CD14-positive monocyte (primary cell): ENCODE measurements at regions not wholly inside any gene's neighbourhood (a gene's known extent, or its start where the extent isn't known, plus 50 kb on each side); places are given as distances from the start of the nearest gene placed in this dataset.

Experiments used
- DNase-seq, 3 donors: peaks; one replicate each; pipeline ENCODE4 v3.0.0-alpha.2; 2011 to 2022
- H2AFZ ChIP-seq: 2 replicates; pipeline ENCODE4 v1.6.0; 2012; ENCODE audit warnings: mild to moderate bottlenecking, low read depth, low read length, inconsistent platforms; ENCODE audit not compliant: insufficient read depth, poor library complexity, severe bottlenecking
- H3K27ac ChIP-seq, 2 donors: 1 replicate in 1 of 2; 2 replicates in 1 of 2; pipeline ENCODE4 v1.5.1; 2012 to 2013; ENCODE audit warnings: low read length in 2 of 2, control low read depth in 1 of 2, inconsistent platforms in 1 of 2, low read depth in 1 of 2, mild to moderate bottlenecking in 1 of 2
- H3K27me3 ChIP-seq, 2 donors: one replicate each; pipeline versions ENCODE4 v1.6.0 to v1.6.1; 2011 to 2013; ENCODE audit warnings: low read length in 2 of 2; ENCODE audit not compliant: control insufficient read depth in 2 of 2, insufficient read depth in 2 of 2
- H3K36me3 ChIP-seq, 2 donors: replicated peaks in 1 of 2; 1 replicate in 1 of 2; 2 replicates in 1 of 2; pipeline versions ENCODE4 v1.5.1 to v1.6.1; 2012 to 2013; ENCODE audit warnings: low read length in 2 of 2, control low read depth in 1 of 2, inconsistent platforms in 1 of 2, mild to moderate bottlenecking in 1 of 2; ENCODE audit not compliant: insufficient read depth in 2 of 2, control insufficient read depth in 1 of 2
- H3K4me1 ChIP-seq, 2 donors: 1 replicate in 1 of 2; 2 replicates in 1 of 2; pipeline versions ENCODE4 v1.5.1 to v1.6.1; 2012 to 2013; ENCODE audit warnings: low read length in 2 of 2, control low read depth in 1 of 2, inconsistent platforms in 1 of 2, mild to moderate bottlenecking in 1 of 2, moderate library complexity in 1 of 2; ENCODE audit not compliant: insufficient read depth in 2 of 2, control insufficient read depth in 1 of 2
- H3K4me2 ChIP-seq: replicated peaks from 2 replicates; pipeline ENCODE3; 2012; ENCODE audit warnings: low read length, moderate library complexity, mild to moderate bottlenecking; ENCODE audit not compliant: poor library complexity, severe bottlenecking; ENCODE audit errors: extremely low read depth
- H3K4me3 ChIP-seq, 3 experiments: fragments of 200-600 bp in 1 of 3; sonication (generic) in 1 of 3; replicated peaks in 1 of 3; 1 replicate in 2 of 3; 2 replicates in 1 of 3; pipeline ENCODE4 v1.5.1; 2011 to 2013; ENCODE audit warnings: low read length in 3 of 3, mild to moderate bottlenecking in 3 of 3, control low read depth in 2 of 3, low read depth in 2 of 3, inconsistent platforms in 1 of 3, moderate library complexity in 1 of 3
- H3K79me2 ChIP-seq: 2 replicates; pipeline ENCODE4 v1.6.0; 2012; ENCODE audit warnings: mild to moderate bottlenecking, control low read depth, inconsistent platforms, low read length, moderate library complexity; ENCODE audit not compliant: insufficient read depth
- H3K9ac ChIP-seq: 2 replicates; pipeline ENCODE4 v1.6.0; 2017; ENCODE audit warnings: low read length, mild to moderate bottlenecking; ENCODE audit not compliant: insufficient read depth, poor library complexity, severe bottlenecking
- H3K9me3 ChIP-seq, 2 donors: replicated peaks in 1 of 2; 1 replicate in 1 of 2; 2 replicates in 1 of 2; pipeline versions ENCODE4 v1.5.1 to v1.6.1; 2012 to 2013; ENCODE audit warnings: low read length in 2 of 2, control low read depth in 1 of 2; ENCODE audit not compliant: control insufficient read depth in 1 of 2, insufficient read depth in 1 of 2
- H4K20me1 ChIP-seq: 2 replicates; pipeline ENCODE4 v1.6.0; 2012; ENCODE audit warnings: mild to moderate bottlenecking, low read length, control low read depth, moderate library complexity; ENCODE audit not compliant: insufficient read depth
- H3K27ac Mint-ChIP-seq, 7 donors: one replicate each; pipeline ENCODE4 v1.8.0; 2020; ENCODE audit warnings: mild to moderate bottlenecking in 7 of 7, mixed read lengths in 7 of 7, moderate library complexity in 6 of 7, inconsistent platforms in 2 of 7
- H3K27me3 Mint-ChIP-seq, 3 donors: one replicate each; pipeline ENCODE4 v1.8.0; 2021 to 2022; ENCODE audit warnings: low read depth in 3 of 3, mild to moderate bottlenecking in 3 of 3, mixed read lengths in 3 of 3, moderate library complexity in 3 of 3, inconsistent platforms in 1 of 3
- H3K36me3 Mint-ChIP-seq, 2 donors: one replicate each; pipeline ENCODE4 v1.8.0; 2020; ENCODE audit warnings: mixed read lengths in 2 of 2, inconsistent platforms in 1 of 2, mild to moderate bottlenecking in 1 of 2
- H3K4me1 Mint-ChIP-seq: one replicate; pipeline ENCODE4 v1.8.0; 2020; ENCODE audit warnings: mild to moderate bottlenecking, mixed read lengths
- H3K4me3 Mint-ChIP-seq, 2 donors: one replicate each; pipeline ENCODE4 v1.8.0; 2020; ENCODE audit warnings: mild to moderate bottlenecking in 2 of 2, mixed read lengths in 2 of 2, moderate library complexity in 1 of 2
- H3K9me3 Mint-ChIP-seq, 7 donors: one replicate each; pipeline ENCODE4 v1.8.0; 2020 to 2022; ENCODE audit warnings: mixed read lengths in 7 of 7, mild to moderate bottlenecking in 6 of 7, moderate library complexity in 6 of 7, inconsistent platforms in 2 of 7
- CTCF ChIP-seq: fragments of 200-600 bp; IDR thresholded peaks from one replicate; pipeline ENCODE4 v1.8.0; 2022; ENCODE audit warnings: antibody characterized with exemption, mild to moderate bottlenecking
- WGBS: methylation state at CpG from one replicate; pipeline ENCODE4 v1.1.5; 2013; ENCODE audit warnings: missing lambda C conversion rate; ENCODE audit not compliant: insufficient coverage; 5-methylcytosine and 5-hydroxymethylcytosine counted together
- intact Hi-C, 2 donors: fragments of 100-400 bp; cut with micrococcal nuclease; formaldehyde crosslinking; loops; one replicate each; pipeline versions ENCODE4 v1.15.0 to v1.15.1; 2023

GRCh38 chr6:44731485-44732095 lies 344.1 kb downstream of the CDC5L start:
- no peak overlapping the region for H3K27ac ChIP-seq
- H3K27me3 ChIP-seq = no peaks in the 10 kb centered on the region
- no peaks in the 10 kb centered on the region for H4K20me1 ChIP-seq
- no peaks in the 10 kb centered on the region for H3K36me3 ChIP-seq
- no peak for DNase-seq
- Mint-ChIP-seq H3K36me3 (no peaks in the 10 kb centered on the region), H3K4me1 (peaks cover 3% of the 10 kb centered on the region), H3K9me3 (peaks cover 0 to 2% (median 0%) of the 10 kb centered on the region in 7 donors), H3K27ac (no peak overlapping the region), H3K27me3 (peaks cover 0 to 1% (median 1%) of the 10 kb centered on the region in 3 donors), H3K4me3 (no peak overlapping the region)
- no peak overlapping the region for H3K4me3 ChIP-seq
- H2AFZ ChIP-seq = no peak overlapping the region
- no peaks in the 10 kb centered on the region for H3K4me1 ChIP-seq
- no peaks in the 10 kb centered on the region for H3K79me2 ChIP-seq
- WGBS = 91% methylated on average over 6 of the region's 6 CpGs
- intact Hi-C loops = no loop called here
- H3K9ac ChIP-seq = no peak overlapping the region
- TF ChIP-seq CTCF = no peak
- H3K4me2 ChIP-seq = no peak overlapping the region
- no peaks in the 10 kb centered on the region for H3K9me3 ChIP-seq

GRCh38 chr6:44732243-44732642 lies 344.7 kb downstream of the CDC5L start:
- no peaks in the 10 kb centered on the region for H3K4me1 ChIP-seq
- no peak overlapping the region for H3K4me2 ChIP-seq
- peak overlapping the region in 1 of 7 donors; percentile 27 for H3K27ac Mint-ChIP-seq
- no peaks in the 10 kb centered on the region for H4K20me1 ChIP-seq
- H3K9me3 ChIP-seq = no peaks in the 10 kb centered on the region
- H3K27ac ChIP-seq = no peak overlapping the region
- H3K9ac ChIP-seq = no peak overlapping the region
- no peak overlapping the region for H3K4me3 Mint-ChIP-seq
- no peaks in the 10 kb centered on the region for H3K27me3 ChIP-seq
- peaks cover 3% of the 10 kb centered on the region for H3K4me1 Mint-ChIP-seq
- H2AFZ ChIP-seq = no peak overlapping the region
- intact Hi-C loops = no loop called here
- TF ChIP-seq CTCF = no peak
- no peaks in the 10 kb centered on the region for H3K36me3 Mint-ChIP-seq
- WGBS = 100% methylated on average over 3 of the region's 5 CpGs
- no peak overlapping the region for H3K4me3 ChIP-seq
- no peak for DNase-seq
- no peaks in the 10 kb centered on the region for H3K36me3 ChIP-seq
- no peaks in the 10 kb centered on the region for H3K79me2 ChIP-seq
- H3K27me3 Mint-ChIP-seq = peaks cover 0 to 1% (median 1%) of the 10 kb centered on the region in 3 donors
- peaks cover 0 to 2% (median 0%) of the 10 kb centered on the region in 7 donors for H3K9me3 Mint-ChIP-seq
